ENCODE measurements at regions not wholly inside any gene's neighbourhood (a gene's known extent, or its start where the extent isn't known, plus 50 kb on each side); places are given as distances from the start of the nearest gene placed in this dataset.

GRCh38 chr18:45191795-45192194 lies 423.5 kb upstream of the SLC14A2 start (continued):
- TF ChIP-seq, protein P1, sequence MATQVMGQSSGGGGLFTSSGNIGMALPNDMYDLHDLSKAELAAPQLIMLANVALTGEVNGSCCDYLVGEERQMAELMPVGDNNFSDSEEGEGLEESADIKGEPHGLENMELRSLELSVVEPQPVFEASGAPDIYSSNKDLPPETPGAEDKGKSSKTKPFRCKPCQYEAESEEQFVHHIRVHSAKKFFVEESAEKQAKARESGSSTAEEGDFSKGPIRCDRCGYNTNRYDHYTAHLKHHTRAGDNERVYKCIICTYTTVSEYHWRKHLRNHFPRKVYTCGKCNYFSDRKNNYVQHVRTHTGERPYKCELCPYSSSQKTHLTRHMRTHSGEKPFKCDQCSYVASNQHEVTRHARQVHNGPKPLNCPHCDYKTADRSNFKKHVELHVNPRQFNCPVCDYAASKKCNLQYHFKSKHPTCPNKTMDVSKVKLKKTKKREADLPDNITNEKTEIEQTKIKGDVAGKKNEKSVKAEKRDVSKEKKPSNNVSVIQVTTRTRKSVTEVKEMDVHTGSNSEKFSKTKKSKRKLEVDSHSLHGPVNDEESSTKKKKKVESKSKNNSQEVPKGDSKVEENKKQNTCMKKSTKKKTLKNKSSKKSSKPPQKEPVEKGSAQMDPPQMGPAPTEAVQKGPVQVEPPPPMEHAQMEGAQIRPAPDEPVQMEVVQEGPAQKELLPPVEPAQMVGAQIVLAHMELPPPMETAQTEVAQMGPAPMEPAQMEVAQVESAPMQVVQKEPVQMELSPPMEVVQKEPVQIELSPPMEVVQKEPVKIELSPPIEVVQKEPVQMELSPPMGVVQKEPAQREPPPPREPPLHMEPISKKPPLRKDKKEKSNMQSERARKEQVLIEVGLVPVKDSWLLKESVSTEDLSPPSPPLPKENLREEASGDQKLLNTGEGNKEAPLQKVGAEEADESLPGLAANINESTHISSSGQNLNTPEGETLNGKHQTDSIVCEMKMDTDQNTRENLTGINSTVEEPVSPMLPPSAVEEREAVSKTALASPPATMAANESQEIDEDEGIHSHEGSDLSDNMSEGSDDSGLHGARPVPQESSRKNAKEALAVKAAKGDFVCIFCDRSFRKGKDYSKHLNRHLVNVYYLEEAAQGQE (IDR thresholded peaks at IDR 0.05; ENCODE audit: unreplicated experiment), result no peak
- TF ChIP-seq CREB1 (CRISPR knock-in tag; IDR thresholded peaks at IDR 0.05; ENCODE audit: low read depth), result no peak
- TF ChIP-seq EZH2 (IDR thresholded peaks at IDR 0.05; ENCODE audit: low read depth, unreplicated experiment), result no peak
- TF ChIP-seq NANOG (IDR thresholded peaks at IDR 0.05; ENCODE audit: borderline replicate concordance), result no peak
- TF ChIP-seq, protein P2, sequence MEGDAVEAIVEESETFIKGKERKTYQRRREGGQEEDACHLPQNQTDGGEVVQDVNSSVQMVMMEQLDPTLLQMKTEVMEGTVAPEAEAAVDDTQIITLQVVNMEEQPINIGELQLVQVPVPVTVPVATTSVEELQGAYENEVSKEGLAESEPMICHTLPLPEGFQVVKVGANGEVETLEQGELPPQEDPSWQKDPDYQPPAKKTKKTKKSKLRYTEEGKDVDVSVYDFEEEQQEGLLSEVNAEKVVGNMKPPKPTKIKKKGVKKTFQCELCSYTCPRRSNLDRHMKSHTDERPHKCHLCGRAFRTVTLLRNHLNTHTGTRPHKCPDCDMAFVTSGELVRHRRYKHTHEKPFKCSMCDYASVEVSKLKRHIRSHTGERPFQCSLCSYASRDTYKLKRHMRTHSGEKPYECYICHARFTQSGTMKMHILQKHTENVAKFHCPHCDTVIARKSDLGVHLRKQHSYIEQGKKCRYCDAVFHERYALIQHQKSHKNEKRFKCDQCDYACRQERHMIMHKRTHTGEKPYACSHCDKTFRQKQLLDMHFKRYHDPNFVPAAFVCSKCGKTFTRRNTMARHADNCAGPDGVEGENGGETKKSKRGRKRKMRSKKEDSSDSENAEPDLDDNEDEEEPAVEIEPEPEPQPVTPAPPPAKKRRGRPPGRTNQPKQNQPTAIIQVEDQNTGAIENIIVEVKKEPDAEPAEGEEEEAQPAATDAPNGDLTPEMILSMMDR (conservative IDR thresholded peaks at IDR 0.05; ENCODE audit: low read depth in 2 of 2), result no peak
- no peak for TF ChIP-seq POLR2AphosphoS5 (IDR thresholded peaks at IDR 0.05; ENCODE audit: low read depth)

- no peaks in the 10 kb centered on the region for H3K4me1 Mint-ChIP-seq
- H2AFZ ChIP-seq, result peak overlapping the region; percentile 74; the same call in 1 of the 2 replicates
- no peaks in the 10 kb centered on the region for H3K4me1 ChIP-seq (ENCODE audit: insufficient read depth)
- H3K27ac Mint-ChIP-seq, result peak overlapping the region; percentile 22; the same call in 1 of the 2 replicates
- H3K79me2 ChIP-seq (replicated peaks; ENCODE audit: insufficient read depth), result no peaks in the 10 kb centered on the region
- H3K9me2 ChIP-seq (ENCODE audit: insufficient read depth), result 0 out of 2 replicates have a peak, but pooled peaks cover 7% of the 10 kb centered on the region
- no peaks in the 10 kb centered on the region for H4K20me1 ChIP-seq (replicated peaks; ENCODE audit: insufficient read depth)
- no peak overlapping the region for H3K4me3 ChIP-seq
- H3K36me3 ChIP-seq (ENCODE audit: insufficient read depth), result no peaks in the 10 kb centered on the region
- H3K9me3 Mint-ChIP-seq, result no peaks in the 10 kb centered on the region
- H3K27ac ChIP-seq (ENCODE audit: low read depth), result no peak overlapping the region
- ATAC-seq, result no peak
- no peak overlapping the region for H3K4me2 ChIP-seq
- H3K27me3 ChIP-seq (ENCODE audit: insufficient read depth), result no peaks in the 10 kb centered on the region
- H3F3A ChIP-seq (replicated peaks; ENCODE audit: low read depth), result no peaks in the 10 kb centered on the region
- H3K4me3 Mint-ChIP-seq, result no peak overlapping the region
- no peaks in the 10 kb centered on the region for H3K27me3 Mint-ChIP-seq (ENCODE audit: insufficient read depth, low read depth, poor library complexity)
- peak; percentile 2 for DNase-seq (ENCODE audit: low spot score)
- H3K36me3 Mint-ChIP-seq (ENCODE audit: low read depth), result no peaks in the 10 kb centered on the region
- no peak for TF ChIP-seq CREB1 (CRISPR knock-in tag; IDR thresholded peaks at IDR 0.05; ENCODE audit: low read depth)
- TF ChIP-seq, protein P2 (conservative IDR thresholded peaks at IDR 0.05; ENCODE audit: low read depth in 2 of 2), result no peak
- TF ChIP-seq ETS1 (IDR thresholded peaks at IDR 0.05), result no peak
- TF ChIP-seq, protein P1 (IDR thresholded peaks at IDR 0.05; ENCODE audit: unreplicated experiment), result no peak
- TF ChIP-seq POLR2AphosphoS5 (IDR thresholded peaks at IDR 0.05; ENCODE audit: low read depth), result no peak
- TF ChIP-seq EZH2 (IDR thresholded peaks at IDR 0.05; ENCODE audit: low read depth, unreplicated experiment), result no peak
- TF ChIP-seq ZNF114 (CRISPR knock-in tag; IDR thresholded peaks at IDR 0.05), result no peak
- no peak for TF ChIP-seq ZNF331 (CRISPR knock-in tag; IDR thresholded peaks at IDR 0.05; ENCODE audit: low read depth)
Observed at GRCh38 chr18:45197526-45197970, 417.7 kb upstream of the SLC14A2 start.
